GM18858 (cell line): ENCODE measurements at regions not wholly inside any gene's neighbourhood (a gene's known extent, or its start where the extent isn't known, plus 50 kb on each side); places are given as distances from the start of the nearest gene placed in this dataset.
"Not testable (repeated sequence)": the region's sequence is repeated elsewhere in the genome, so short reads cannot be mapped to it uniquely, and the experiment has no call there.

Source experiments
- ATAC-seq: cut with Tn5 transposase; IDR thresholded peaks from one replicate; pipeline ENCODE4 v1.9.1; 2021; ENCODE audit not compliant: unreplicated experiment

- ATAC-seq: no peak
Measured at GRCh38 chr2:145551686-145552085, 1031.8 kb upstream of the ZEB2 start.

- no peak for ATAC-seq
Measured at GRCh38 chr2:145548479-145548878, 1028.6 kb upstream of the ZEB2 start.

- no peak for ATAC-seq
Measured at GRCh38 chr2:145547620-145548019, 1027.7 kb upstream of the ZEB2 start.

GRCh38 chr2:145546091-145546490 lies 1026.2 kb upstream of the ZEB2 start:
- no peak for ATAC-seq

- no peak for ATAC-seq
Measured at GRCh38 chr2:145543856-145544255, 1023.9 kb upstream of the ZEB2 start.

GRCh38 chr2:145543155-145543554 lies 1023.2 kb upstream of the ZEB2 start:
- ATAC-seq: no peak

- ATAC-seq: no peak
Measured at GRCh38 chr2:145541028-145541427, 1021.1 kb upstream of the ZEB2 start.

GRCh38 chr2:145538661-145539350 lies 1018.9 kb upstream of the ZEB2 start:
- no peak for ATAC-seq

- no peak for ATAC-seq
Measured at GRCh38 chr2:145530653-145531052, 1010.7 kb upstream of the ZEB2 start.

- ATAC-seq: no peak
Measured at GRCh38 chr2:145524836-145525235, 1004.9 kb upstream of the ZEB2 start.

- ATAC-seq: no peak
Measured at GRCh38 chr2:145524303-145524702, 1004.4 kb upstream of the ZEB2 start.

GRCh38 chr2:145519254-145519653 lies 999.3 kb upstream of the ZEB2 start:
- ATAC-seq: not testable (repeated sequence)

GRCh38 chr2:145511946-145512345 lies 992.0 kb upstream of the ZEB2 start:
- ATAC-seq: no peak

GRCh38 chr2:145503511-145503910 lies 983.6 kb upstream of the ZEB2 start:
- ATAC-seq: no peak

GRCh38 chr2:145501920-145502319 lies 982.0 kb upstream of the ZEB2 start:
- no peak for ATAC-seq

GRCh38 chr2:145495590-145495989 lies 975.7 kb upstream of the ZEB2 start:
- ATAC-seq: no peak

GRCh38 chr2:145494441-145494840 lies 974.5 kb upstream of the ZEB2 start:
- ATAC-seq: no peak

- ATAC-seq: no peak
Measured at GRCh38 chr2:145488571-145488970, 968.7 kb upstream of the ZEB2 start.

- ATAC-seq: no peak
Measured at GRCh38 chr2:145484448-145485097, 964.7 kb upstream of the ZEB2 start.

- ATAC-seq: no peak
Measured at GRCh38 chr2:145483854-145484253, 963.9 kb upstream of the ZEB2 start.

- ATAC-seq: no peak
Measured at GRCh38 chr2:145481334-145481922, 961.5 kb upstream of the ZEB2 start.

- no peak for ATAC-seq
Measured at GRCh38 chr2:145464866-145465265, 944.9 kb upstream of the ZEB2 start.
